GM12878 (cell line): ENCODE measurements at regions not wholly inside any gene's neighbourhood (a gene's known extent, or its start where the extent isn't known, plus 50 kb on each side); places are given as distances from the start of the nearest gene placed in this dataset.

Experiments used
- ATAC-seq: fragments of 200-7000 bp; cut with Tn5 transposase; 3 replicates; pipeline ENCODE4 v1.9.1; 2020; ENCODE audit warnings: mild to moderate bottlenecking, moderate library complexity
- BruUV-seq: library from RNA; stranded (reverse); fragments of 400-500 nt; replicated peaks from 2 replicates; lab custom pipeline; 2021; lab: Mats Ljungman, UMichigan
- CTCF ChIA-PET: fragments of 300-600 bp; sonication (Branson Sonifier 250); formaldehyde crosslinking; extraction: SDS; loops from one replicate; lab custom pipeline; 2021; ENCODE audit warnings: inconsistent platforms; lab: Yijun Ruan, JAX
- POLR2A ChIA-PET: fragments of 350-600 bp; formaldehyde crosslinking; extraction: SDS; loops from one replicate; lab custom pipeline; 2021; ENCODE audit warnings: inconsistent platforms; lab: Charles Lee
- RAD21 ChIA-PET: fragments of 300-600 bp; sonication (Branson Sonifier 250); formaldehyde crosslinking; loops from one replicate; lab custom pipeline; 2023; ENCODE audit warnings: antibody characterized with exemption; ENCODE audit not compliant: unreplicated experiment; lab: Charles Lee
- SMC1A ChIA-PET: fragments of 300-600 bp; sonication (Branson Sonifier 250); formaldehyde crosslinking; loops from one replicate; lab custom pipeline; 2023; ENCODE audit not compliant: unreplicated experiment, uncharacterized antibody; lab: Charles Lee
- DNase-seq: peaks from one replicate; pipeline ENCODE4 v3.0.0-alpha.2; 2011; ENCODE audit warnings: low read depth, low spot score
- FAIRE-seq: peaks from 3 replicates; lab custom pipeline; 2011; peaks lifted over from hg19 to GRCh38; lab: Jason Lieb, UNC
- H2AFZ ChIP-seq: 2 replicates; pipeline ENCODE4 v1.6.0; 2011; ENCODE audit warnings: low read depth, low read length, control low read depth; ENCODE audit not compliant: control insufficient read depth
- H3K27ac ChIP-seq: 2 replicates; pipeline ENCODE4 v1.5.1; 2011; ENCODE audit warnings: control low read depth; ENCODE audit not compliant: control insufficient read depth, insufficient read depth
- H3K27me3 ChIP-seq, 2 experiments: replicated peaks in 1 of 2; 2 replicates each; pipeline versions ENCODE4 v1.6.0 to v1.6.1; 2011; ENCODE audit warnings: low read length in 1 of 2; ENCODE audit not compliant: control insufficient read depth in 2 of 2, insufficient read depth in 2 of 2
- H3K36me3 ChIP-seq, 2 experiments: 2 replicates each; pipeline ENCODE4 v1.5.1; 2011; ENCODE audit warnings: low read length in 1 of 2; ENCODE audit not compliant: control insufficient read depth in 2 of 2, insufficient read depth in 2 of 2
- H3K4me1 ChIP-seq: 2 replicates; pipeline ENCODE4 v1.6.1; 2011; ENCODE audit warnings: mild to moderate bottlenecking, low read length, moderate library complexity, mixed read lengths; ENCODE audit not compliant: control insufficient read depth, insufficient read depth
- H3K4me2 ChIP-seq: 2 replicates; pipeline ENCODE4 v1.6.0; 2011; ENCODE audit warnings: control low read depth; ENCODE audit not compliant: control insufficient read depth, insufficient read depth
- H3K4me3 ChIP-seq: fragments of 200-600 bp; sonication (generic); 2 replicates; pipeline ENCODE4 v1.5.1; 2016
- H3K79me2 ChIP-seq: 2 replicates; pipeline ENCODE4 v1.6.0; 2011; ENCODE audit warnings: low read length; ENCODE audit not compliant: control insufficient read depth, insufficient read depth
- H3K9ac ChIP-seq: 2 replicates; pipeline ENCODE4 v1.8.0; 2011; ENCODE audit warnings: low read length, control low read depth, mixed read lengths; ENCODE audit not compliant: control insufficient read depth, insufficient read depth
- H3K9me3 ChIP-seq: replicated peaks from 3 replicates; pipeline ENCODE4 v1.5.1; 2011; ENCODE audit warnings: mild to moderate bottlenecking, low read length; ENCODE audit not compliant: control insufficient read depth, insufficient read depth
- H4K20me1 ChIP-seq: 2 replicates; pipeline ENCODE4 v1.6.0; 2011; ENCODE audit not compliant: control insufficient read depth, insufficient read depth
- BACH1 ChIP-seq: fragments of 450-650 bp; IDR thresholded peaks from 2 replicates; pipeline ENCODE4 v1.6.1; 2017; ENCODE audit warnings: mild to moderate bottlenecking, borderline replicate concordance
- IKZF2 ChIP-seq, 2 experiments: fragments of 450-650 bp; IDR thresholded peaks; 2 replicates each; pipeline ENCODE4 v1.6.1; 2017; ENCODE audit warnings: mild to moderate bottlenecking in 2 of 2, moderate library complexity in 2 of 2
- MXI1 ChIP-seq: fragments of 150-350 bp; IDR thresholded peaks from 2 replicates; pipeline ENCODE4 v1.6.1; 2011; ENCODE audit warnings: low read depth, mild to moderate bottlenecking, inconsistent platforms, low read length, improper control_type of control experiment
- NFIC ChIP-seq: IDR thresholded peaks from 2 replicates; pipeline ENCODE4 v1.6.1; 2012; ENCODE audit warnings: low read depth, mild to moderate bottlenecking, inconsistent platforms, low read length, moderate library complexity
- RCOR1 ChIP-seq: conservative IDR thresholded peaks from 2 replicates; pipeline ENCODE4 v1.6.1; 2012; ENCODE audit warnings: low read depth, low read length, improper control_type of control experiment
- RFX5 ChIP-seq: IDR thresholded peaks from 2 replicates; pipeline ENCODE4 v1.6.1; 2011; ENCODE audit warnings: low read depth, low read length, improper control_type of control experiment
- SPI1 ChIP-seq: IDR thresholded peaks from 2 replicates; pipeline ENCODE4 v1.6.1; 2011; ENCODE audit warnings: low read depth, mild to moderate bottlenecking, low read length, moderate library complexity, borderline replicate concordance; ENCODE audit not compliant: insufficient read depth
- SREBF2 ChIP-seq: IDR thresholded peaks from 2 replicates; pipeline ENCODE4 v1.6.1; 2012; ENCODE audit warnings: mild to moderate bottlenecking, low read length
- SRF ChIP-seq, 2 experiments: IDR thresholded peaks; 2 replicates each; pipeline ENCODE4 v1.6.1; 2011; ENCODE audit warnings: low read depth in 2 of 2, low read length in 2 of 2, mild to moderate bottlenecking in 1 of 2, moderate library complexity in 1 of 2
- SUZ12 ChIP-seq: fragments of 200-600 bp; sonication (generic); IDR thresholded peaks from one replicate; pipeline ENCODE4 v1.6.1; 2018; ENCODE audit warnings: antibody characterized with exemption, mild to moderate bottlenecking; ENCODE audit not compliant: unreplicated experiment
- WGBS: methylation state at CpG from one replicate; pipeline ENCODE4 v1.1.6; 2016; ENCODE audit warnings: low lambda C conversion rate; ENCODE audit not compliant: insufficient replicate concordance, insufficient coverage; ENCODE audit errors: missing lambda C conversion rate; 5-methylcytosine and 5-hydroxymethylcytosine counted together
- in situ Hi-C: fragments of 300-500 bp; cut with MboI; formaldehyde crosslinking; loops from 9 replicates; pipeline ENCODE4 v1.14.3; 2018; ENCODE audit warnings: mixed read lengths
- intact Hi-C: fragments of 100-400 bp; cut with micrococcal nuclease; formaldehyde crosslinking; loops from one replicate; pipeline ENCODE4 v1.14.2; 2022; ENCODE audit not compliant: unreplicated experiment
- TF ChIP-seq, protein P1 (sequence below): fragments of 450-650 bp; formaldehyde crosslinking; IDR thresholded peaks from 2 replicates; pipeline ENCODE4 v1.5.0; 2022; ENCODE audit warnings: mild to moderate bottlenecking, missing genetic modification characterization
- TF ChIP-seq, protein P2 (sequence below): fragments of 450-650 bp; IDR thresholded peaks from 2 replicates; pipeline ENCODE4 v1.6.1; 2018; ENCODE audit warnings: borderline replicate concordance, mild to moderate bottlenecking; ENCODE audit not compliant: partially characterized antibody
- TF ChIP-seq, protein P3 (sequence below): fragments of 150-350 bp; IDR thresholded peaks from 2 replicates; pipeline ENCODE4 v1.6.1; 2016; ENCODE audit warnings: low read depth, low read length

DNA sequence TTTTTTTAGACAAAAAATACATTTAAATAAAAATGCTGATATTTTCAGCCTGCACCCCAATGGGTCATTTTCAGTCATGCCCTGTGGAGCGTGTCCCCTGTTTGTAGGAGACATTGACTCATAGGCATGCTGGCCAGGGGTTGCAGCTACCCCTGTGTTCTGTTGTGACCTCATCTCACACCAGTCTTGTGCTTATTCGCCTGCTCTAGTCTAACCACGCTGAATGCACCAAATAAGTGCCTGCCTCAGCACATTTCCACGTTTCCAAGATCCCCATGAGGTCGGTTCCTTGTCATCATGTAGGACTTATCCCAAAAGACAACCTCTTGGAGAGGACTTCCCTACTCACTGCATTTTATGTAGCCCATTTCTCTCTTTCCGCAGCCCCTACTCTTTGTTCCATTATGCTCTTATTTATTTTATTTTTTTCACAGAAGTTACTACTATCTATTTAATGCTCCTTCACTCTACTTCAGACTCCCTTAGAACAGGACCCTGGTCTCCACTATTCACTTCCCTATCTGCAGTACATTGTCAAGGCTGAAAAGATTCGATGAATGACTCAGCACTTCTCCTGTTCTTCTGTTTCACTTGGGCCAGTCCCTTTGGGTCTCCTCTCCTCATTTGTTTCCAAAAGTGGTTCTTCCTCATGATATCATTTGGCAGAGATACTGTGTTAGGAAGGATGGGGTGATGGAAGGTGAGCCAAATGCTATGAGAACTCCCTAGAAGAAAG is 109.7 kb downstream of the MSL3 start:
- Histone ChIP-seq H3K4me3 (no peak overlapping the region), H3K27me3 (no peaks in the 10 kb centered on the region), H4K20me1 (no peaks in the 10 kb centered on the region), H3K9ac (no peak overlapping the region), H3K9me3 (no peaks in the 10 kb centered on the region), H2AFZ (no peak overlapping the region), H3K4me2 (no peak overlapping the region), H3K4me1 (no peaks in the 10 kb centered on the region), H3K27ac (no peak overlapping the region), H3K79me2 (no peaks in the 10 kb centered on the region), H3K36me3 (no peaks in the 10 kb centered on the region)
- no peak for FAIRE-seq
- in situ Hi-C loops, result no loop called here
- RAD21 ChIA-PET, result interaction anchor here (0.9 to 3.5 kb wide), 3 partner anchors 31 to 75 kb away, joined by 3 to 10 read pairs (median 3); no protein-coding TSS in a partner anchor
- CTCF ChIA-PET, result interaction anchor here (1.0 to 1.8 kb wide), 2 partner anchors 96 to 336 kb away, joined by 3 to 4 read pairs; no protein-coding TSS in a partner anchor
- no peak for DNase-seq
- SMC1A ChIA-PET, result interaction anchor here (0.9 to 1.2 kb wide), 6 partner anchors 9 to 176 kb away, joined by 3 to 4 read pairs (median 3); no protein-coding TSS in a partner anchor
- no TSS peak for BruUV-seq
- intact Hi-C loops, result loop anchor here (2.0 kb wide), 1 partner anchor 29 kb away; no protein-coding TSS in a partner anchor
- POLR2A ChIA-PET, result interaction anchor here (0.6 to 1.5 kb wide), 2 partner anchors 68 to 75 kb away, joined by 6 to 8 read pairs; no protein-coding TSS in a partner anchor
- ATAC-seq, result peak; percentile 81
- 15% methylated on average over 7 of the region's 7 CpGs for WGBS
- TF ChIP-seq RCOR1 (no peak), SUZ12 (no peak), NFIC (0 out of 2 replicates have a peak, but pooled peaks have one; percentile 5), IKZF2 (IDR thresholded peaks at IDR 0.05) (peak in 1 of 2 experiments; percentile 15; a peak in 2 of 4 replicates), MXI1 (no peak), RFX5 (no peak), SREBF2 (no peak), SPI1 (peak; percentile 50; the same call in 1 of the 2 replicates), BACH1 (peak; percentile 83; the same call in 1 of the 2 replicates), SRF (IDR thresholded peaks at IDR 0.05; ENCODE audit: low read depth in 2 of 2, low read length in 2 of 2) (no peak)
- TF ChIP-seq, protein P1, sequence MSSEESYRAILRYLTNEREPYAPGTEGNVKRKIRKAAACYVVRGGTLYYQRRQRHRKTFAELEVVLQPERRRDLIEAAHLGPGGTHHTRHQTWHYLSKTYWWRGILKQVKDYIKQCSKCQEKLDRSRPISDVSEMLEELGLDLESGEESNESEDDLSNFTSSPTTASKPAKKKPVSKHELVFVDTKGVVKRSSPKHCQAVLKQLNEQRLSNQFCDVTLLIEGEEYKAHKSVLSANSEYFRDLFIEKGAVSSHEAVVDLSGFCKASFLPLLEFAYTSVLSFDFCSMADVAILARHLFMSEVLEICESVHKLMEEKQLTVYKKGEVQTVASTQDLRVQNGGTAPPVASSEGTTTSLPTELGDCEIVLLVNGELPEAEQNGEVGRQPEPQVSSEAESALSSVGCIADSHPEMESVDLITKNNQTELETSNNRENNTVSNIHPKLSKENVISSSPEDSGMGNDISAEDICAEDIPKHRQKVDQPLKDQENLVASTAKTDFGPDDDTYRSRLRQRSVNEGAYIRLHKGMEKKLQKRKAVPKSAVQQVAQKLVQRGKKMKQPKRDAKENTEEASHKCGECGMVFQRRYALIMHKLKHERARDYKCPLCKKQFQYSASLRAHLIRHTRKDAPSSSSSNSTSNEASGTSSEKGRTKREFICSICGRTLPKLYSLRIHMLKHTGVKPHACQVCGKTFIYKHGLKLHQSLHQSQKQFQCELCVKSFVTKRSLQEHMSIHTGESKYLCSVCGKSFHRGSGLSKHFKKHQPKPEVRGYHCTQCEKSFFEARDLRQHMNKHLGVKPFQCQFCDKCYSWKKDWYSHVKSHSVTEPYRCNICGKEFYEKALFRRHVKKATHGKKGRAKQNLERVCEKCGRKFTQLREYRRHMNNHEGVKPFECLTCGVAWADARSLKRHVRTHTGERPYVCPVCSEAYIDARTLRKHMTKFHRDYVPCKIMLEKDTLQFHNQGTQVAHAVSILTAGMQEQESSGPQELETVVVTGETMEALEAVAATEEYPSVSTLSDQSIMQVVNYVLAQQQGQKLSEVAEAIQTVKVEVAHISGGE, result no peak
- TF ChIP-seq, protein P2, sequence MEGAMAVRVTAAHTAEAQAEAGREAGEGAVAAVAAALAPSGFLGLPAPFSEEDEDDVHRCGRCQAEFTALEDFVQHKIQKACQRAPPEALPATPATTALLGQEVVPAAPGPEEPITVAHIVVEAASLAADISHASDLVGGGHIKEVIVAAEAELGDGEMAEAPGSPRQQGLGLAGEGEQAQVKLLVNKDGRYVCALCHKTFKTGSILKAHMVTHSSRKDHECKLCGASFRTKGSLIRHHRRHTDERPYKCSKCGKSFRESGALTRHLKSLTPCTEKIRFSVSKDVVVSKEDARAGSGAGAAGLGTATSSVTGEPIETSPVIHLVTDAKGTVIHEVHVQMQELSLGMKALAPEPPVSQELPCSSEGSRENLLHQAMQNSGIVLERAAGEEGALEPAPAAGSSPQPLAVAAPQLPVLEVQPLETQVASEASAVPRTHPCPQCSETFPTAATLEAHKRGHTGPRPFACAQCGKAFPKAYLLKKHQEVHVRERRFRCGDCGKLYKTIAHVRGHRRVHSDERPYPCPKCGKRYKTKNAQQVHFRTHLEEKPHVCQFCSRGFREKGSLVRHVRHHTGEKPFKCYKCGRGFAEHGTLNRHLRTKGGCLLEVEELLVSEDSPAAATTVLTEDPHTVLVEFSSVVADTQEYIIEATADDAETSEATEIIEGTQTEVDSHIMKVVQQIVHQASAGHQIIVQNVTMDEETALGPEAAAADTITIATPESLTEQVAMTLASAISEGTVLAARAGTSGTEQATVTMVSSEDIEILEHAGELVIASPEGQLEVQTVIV, result no peak
- TF ChIP-seq, protein P3, sequence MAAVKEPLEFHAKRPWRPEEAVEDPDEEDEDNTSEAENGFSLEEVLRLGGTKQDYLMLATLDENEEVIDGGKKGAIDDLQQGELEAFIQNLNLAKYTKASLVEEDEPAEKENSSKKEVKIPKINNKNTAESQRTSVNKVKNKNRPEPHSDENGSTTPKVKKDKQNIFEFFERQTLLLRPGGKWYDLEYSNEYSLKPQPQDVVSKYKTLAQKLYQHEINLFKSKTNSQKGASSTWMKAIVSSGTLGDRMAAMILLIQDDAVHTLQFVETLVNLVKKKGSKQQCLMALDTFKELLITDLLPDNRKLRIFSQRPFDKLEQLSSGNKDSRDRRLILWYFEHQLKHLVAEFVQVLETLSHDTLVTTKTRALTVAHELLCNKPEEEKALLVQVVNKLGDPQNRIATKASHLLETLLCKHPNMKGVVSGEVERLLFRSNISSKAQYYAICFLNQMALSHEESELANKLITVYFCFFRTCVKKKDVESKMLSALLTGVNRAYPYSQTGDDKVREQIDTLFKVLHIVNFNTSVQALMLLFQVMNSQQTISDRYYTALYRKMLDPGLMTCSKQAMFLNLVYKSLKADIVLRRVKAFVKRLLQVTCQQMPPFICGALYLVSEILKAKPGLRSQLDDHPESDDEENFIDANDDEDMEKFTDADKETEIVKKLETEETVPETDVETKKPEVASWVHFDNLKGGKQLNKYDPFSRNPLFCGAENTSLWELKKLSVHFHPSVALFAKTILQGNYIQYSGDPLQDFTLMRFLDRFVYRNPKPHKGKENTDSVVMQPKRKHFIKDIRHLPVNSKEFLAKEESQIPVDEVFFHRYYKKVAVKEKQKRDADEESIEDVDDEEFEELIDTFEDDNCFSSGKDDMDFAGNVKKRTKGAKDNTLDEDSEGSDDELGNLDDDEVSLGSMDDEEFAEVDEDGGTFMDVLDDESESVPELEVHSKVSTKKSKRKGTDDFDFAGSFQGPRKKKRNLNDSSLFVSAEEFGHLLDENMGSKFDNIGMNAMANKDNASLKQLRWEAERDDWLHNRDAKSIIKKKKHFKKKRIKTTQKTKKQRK, result no peak
